Loucy (cell line): ENCODE measurements at regions not wholly inside any gene's neighbourhood (a gene's known extent, or its start where the extent isn't known, plus 50 kb on each side); places are given as distances from the start of the nearest gene placed in this dataset.

Source experiments
- H2AFZ ChIP-seq: fragments of 200-600 bp; sonication (generic); 2 replicates; pipeline ENCODE4 v1.6.0; 2016; ENCODE audit warnings: antibody characterized with exemption, mild to moderate bottlenecking, low read length, moderate library complexity
- H3F3A ChIP-seq: fragments of 200-600 bp; 2 replicates; pipeline ENCODE4 v1.6.0; 2016; ENCODE audit warnings: antibody characterized with exemption, low read depth, mild to moderate bottlenecking
- H3K27me3 ChIP-seq: fragments of 200-600 bp; sonication (generic); 2 replicates; pipeline ENCODE4 v1.6.1; 2014; ENCODE audit warnings: low read length, mild to moderate bottlenecking; ENCODE audit not compliant: insufficient read depth, poor library complexity, severe bottlenecking
- H3K36me3 ChIP-seq: fragments of 200-600 bp; sonication (generic); 2 replicates; pipeline ENCODE4 v1.6.1; 2016; ENCODE audit warnings: low read length; ENCODE audit not compliant: insufficient read depth
- H3K4me1 ChIP-seq: fragments of 200-600 bp; sonication (generic); 2 replicates; pipeline ENCODE4 v1.5.1; 2014; ENCODE audit warnings: low read length, mild to moderate bottlenecking; ENCODE audit not compliant: insufficient read depth, poor library complexity, severe bottlenecking
- H3K4me2 ChIP-seq: fragments of 200-600 bp; sonication (generic); 2 replicates; pipeline ENCODE4 v1.6.0; 2014; ENCODE audit warnings: antibody characterized with exemption, low read length, low read depth, mild to moderate bottlenecking; ENCODE audit not compliant: poor library complexity, severe bottlenecking
- H3K4me3 ChIP-seq: fragments of 200-600 bp; sonication (generic); 2 replicates; pipeline ENCODE4 v1.5.1; 2014; ENCODE audit warnings: low read length, mild to moderate bottlenecking, mixed read lengths; ENCODE audit not compliant: poor library complexity, severe bottlenecking
- H3K79me2 ChIP-seq: fragments of 200-600 bp; sonication (generic); 2 replicates; pipeline ENCODE4 v1.6.1; 2014; ENCODE audit warnings: low read length; ENCODE audit not compliant: insufficient read depth
- H3K9ac ChIP-seq: fragments of 200-600 bp; sonication (generic); 2 replicates; pipeline ENCODE4 v1.6.0; 2014; ENCODE audit warnings: mild to moderate bottlenecking, low read depth, low read length, moderate library complexity; ENCODE audit not compliant: poor library complexity, severe bottlenecking
- H3K9me2 ChIP-seq: fragments of 200-600 bp; sonication (generic); replicated peaks from 2 replicates; pipeline ENCODE4 v1.6.1; 2016; ENCODE audit warnings: low read depth, low read length, mixed read lengths
- H3K9me3 ChIP-seq: fragments of 200-600 bp; sonication (generic); 2 replicates; pipeline ENCODE4 v1.6.1; 2014; ENCODE audit warnings: mild to moderate bottlenecking, antibody characterized with exemption, low read length, low read depth; ENCODE audit not compliant: insufficient read depth
- H4K20me1 ChIP-seq: fragments of 200-600 bp; sonication (generic); 2 replicates; pipeline ENCODE4 v1.6.0; 2014; ENCODE audit warnings: antibody characterized with exemption, low read length, mild to moderate bottlenecking; ENCODE audit not compliant: insufficient read depth, poor library complexity, severe bottlenecking
- CTCF ChIP-seq: fragments of 200-600 bp; sonication (generic); conservative IDR thresholded peaks from 2 replicates; pipeline ENCODE4 v1.5.1; 2014; ENCODE audit warnings: mild to moderate bottlenecking, antibody characterized with exemption, low read length
- EZH2phosphoT487 ChIP-seq: fragments of 200-600 bp; IDR thresholded peaks from 2 replicates; pipeline ENCODE4 v1.6.1; 2018; ENCODE audit warnings: antibody characterized with exemption, mild to moderate bottlenecking, moderate library complexity, borderline replicate concordance

GRCh38 chr10:1829712-1830111 is 92.4 kb upstream of the ADARB2 start:
- Histone ChIP-seq H3K27me3 (no peaks in the 10 kb centered on the region), H3K36me3 (no peaks in the 10 kb centered on the region), H3F3A (no peaks in the 10 kb centered on the region), H3K9me3 (no peaks in the 10 kb centered on the region), H3K9me2 (no peaks in the 10 kb centered on the region), H3K4me1 (no peaks in the 10 kb centered on the region), H3K9ac (no peak overlapping the region), H3K4me3 (no peak overlapping the region), H3K79me2 (no peaks in the 10 kb centered on the region), H2AFZ (no peak overlapping the region), H4K20me1 (no peaks in the 10 kb centered on the region), H3K4me2 (no peak overlapping the region)
- TF ChIP-seq EZH2phosphoT487, result no peak
- no peak for TF ChIP-seq CTCF

GRCh38 chr10:1824928-1825327 is 87.6 kb upstream of the ADARB2 start:
- Histone ChIP-seq H3F3A (no peaks in the 10 kb centered on the region), H3K4me1 (no peaks in the 10 kb centered on the region), H2AFZ (no peak overlapping the region), H3K79me2 (no peaks in the 10 kb centered on the region), H3K9ac (no peak overlapping the region), H4K20me1 (no peaks in the 10 kb centered on the region), H3K27me3 (no peaks in the 10 kb centered on the region), H3K9me3 (no peaks in the 10 kb centered on the region), H3K9me2 (no peaks in the 10 kb centered on the region), H3K36me3 (no peaks in the 10 kb centered on the region), H3K4me3 (no peak overlapping the region), H3K4me2 (no peak overlapping the region)
- TF ChIP-seq CTCF, result no peak

GRCh38 chr10:1814556-1814955 is 77.2 kb upstream of the ADARB2 start:
- H3K9me3 ChIP-seq, result 0 out of 2 replicates have a peak, but pooled peaks cover 5% of the 10 kb centered on the region
- no peak overlapping the region for H3K4me2 ChIP-seq
- no peaks in the 10 kb centered on the region for H3K36me3 ChIP-seq
- no peak overlapping the region for H3K4me3 ChIP-seq
- no peaks in the 10 kb centered on the region for H3K9me2 ChIP-seq
- H3K27me3 ChIP-seq, result peaks cover 14% of the 10 kb centered on the region
- H2AFZ ChIP-seq, result no peak overlapping the region
- H3K79me2 ChIP-seq, result no peaks in the 10 kb centered on the region
- TF ChIP-seq EZH2phosphoT487 (no peak), CTCF (no peak)
- no peak overlapping the region for H3K9ac ChIP-seq
- H3K4me1 ChIP-seq, result no peaks in the 10 kb centered on the region
- no peaks in the 10 kb centered on the region for H3F3A ChIP-seq
- H4K20me1 ChIP-seq, result no peaks in the 10 kb centered on the region
